Left ventricle myocardium inferior (tissue), 1 donor: ENCODE measurements at regions not wholly inside any gene's neighbourhood (a gene's known extent, or its start where the extent isn't known, plus 50 kb on each side); places are given as distances from the start of the nearest gene placed in this dataset.

Experiments
- DNase-seq: peaks from one replicate; pipeline ENCODE4 v3.0.0-alpha.2; 2020
- H3K27ac ChIP-seq: fragments of 200-600 bp; replicated peaks from 2 replicates; pipeline ENCODE4 v1.8.0; 2021
- H3K27me3 ChIP-seq: fragments of 200-600 bp; 2 replicates; pipeline ENCODE4 v1.8.0; 2021; ENCODE audit warnings: low read depth
- H3K36me3 ChIP-seq: fragments of 200-600 bp; 2 replicates; pipeline ENCODE4 v1.8.0; 2021
- H3K4me1 ChIP-seq: fragments of 200-600 bp; 2 replicates; pipeline ENCODE4 v1.8.0; 2021
- H3K4me3 ChIP-seq: fragments of 200-600 bp; 2 replicates; pipeline ENCODE4 v1.8.0; 2021; ENCODE audit warnings: mild to moderate bottlenecking, moderate library complexity
- H3K9me3 ChIP-seq: fragments of 200-600 bp; replicated peaks from 2 replicates; pipeline ENCODE4 v1.8.0; 2021
- CTCF ChIP-seq: fragments of 200-600 bp; IDR thresholded peaks from 2 replicates; pipeline ENCODE4 v1.8.0; 2021; ENCODE audit warnings: antibody characterized with exemption, mild to moderate bottlenecking, borderline replicate concordance
- intact Hi-C: fragments of 100-400 bp; cut with micrococcal nuclease; formaldehyde crosslinking; loops from one replicate; pipeline ENCODE4 v1.11.0; 2022
- donor health status: DM: no; HTN: yes; CAD: no; lungs with severe emphysema.

- TF ChIP-seq CTCF, result no peak
- Histone ChIP-seq H3K27ac (no peak overlapping the region), H3K9me3 (peaks cover 6% of the 10 kb centered on the region), H3K4me1 (no peaks in the 10 kb centered on the region), H3K4me3 (no peak overlapping the region), H3K27me3 (no peaks in the 10 kb centered on the region), H3K36me3 (no peaks in the 10 kb centered on the region)
- intact Hi-C loops, result no loop called here
- DNase-seq, result no peak
Observed at GRCh38 chr6:97411610-97412009, 128.6 kb upstream of the MMS22L start.

- TF ChIP-seq CTCF, result no peak
- no peak overlapping the region for H3K4me3 ChIP-seq
Observed at GRCh38 chr6:97412511-97412910, 129.5 kb upstream of the MMS22L start.

GRCh38 chr6:97422171-97422570 is 139.2 kb upstream of the MMS22L start:
- no peak for TF ChIP-seq CTCF
- Histone ChIP-seq H3K36me3 (no peaks in the 10 kb centered on the region), H3K27ac (no peak overlapping the region), H3K4me3 (no peak overlapping the region), H3K9me3 (peaks cover 17% of the 10 kb centered on the region), H3K4me1 (no peaks in the 10 kb centered on the region), H3K27me3 (no peaks in the 10 kb centered on the region)
- DNase-seq, result no peak
- intact Hi-C loops, result no loop called here

More at GRCh38 chr6:97412511-97412910, 129.5 kb upstream of the MMS22L start:
- H3K27ac ChIP-seq, result no peak overlapping the region
- no peaks in the 10 kb centered on the region for H3K36me3 ChIP-seq
- DNase-seq, result no peak
- H3K4me1 ChIP-seq, result no peaks in the 10 kb centered on the region
- peaks cover 6% of the 10 kb centered on the region for H3K9me3 ChIP-seq
- no peaks in the 10 kb centered on the region for H3K27me3 ChIP-seq
- intact Hi-C loops, result no loop called here

GRCh38 chr6:97423190-97423589 is 140.2 kb upstream of the MMS22L start:
- TF ChIP-seq CTCF, result no peak

GRCh38 chr6:97427648-97428047 is 144.6 kb upstream of the MMS22L start:
- TF ChIP-seq CTCF, result no peak
- no peaks in the 10 kb centered on the region for H3K36me3 ChIP-seq
- intact Hi-C loops, result no loop called here
- H3K4me3 ChIP-seq, result no peak overlapping the region
- H3K9me3 ChIP-seq, result no peaks in the 10 kb centered on the region
- no peak overlapping the region for H3K27ac ChIP-seq
- H3K27me3 ChIP-seq, result no peaks in the 10 kb centered on the region
- no peak for DNase-seq
- H3K4me1 ChIP-seq, result no peaks in the 10 kb centered on the region

More at GRCh38 chr6:97423190-97423589, 140.2 kb upstream of the MMS22L start:
- Histone ChIP-seq H3K9me3 (peaks cover 17% of the 10 kb centered on the region), H3K27me3 (no peaks in the 10 kb centered on the region), H3K4me1 (no peaks in the 10 kb centered on the region), H3K27ac (no peak overlapping the region), H3K4me3 (no peak overlapping the region), H3K36me3 (no peaks in the 10 kb centered on the region)
- DNase-seq, result no peak
- intact Hi-C loops, result no loop called here

GRCh38 chr6:97437087-97437486 is 154.1 kb upstream of the MMS22L start:
- no peak overlapping the region for H3K27ac ChIP-seq
- peak; percentile 58 for TF ChIP-seq CTCF
- no peaks in the 10 kb centered on the region for H3K9me3 ChIP-seq
- H3K36me3 ChIP-seq, result no peaks in the 10 kb centered on the region
- peaks cover 5% of the 10 kb centered on the region for H3K4me1 ChIP-seq
- H3K27me3 ChIP-seq, result no peaks in the 10 kb centered on the region
- H3K4me3 ChIP-seq, result no peak overlapping the region
- no peak for DNase-seq
- intact Hi-C loops, result no loop called here
